GM19468 (cell line): ENCODE measurements at regions not wholly inside any gene's neighbourhood (a gene's known extent, or its start where the extent isn't known, plus 50 kb on each side); places are given as distances from the start of the nearest gene placed in this dataset.

Source experiments
- ATAC-seq: cut with Tn5 transposase; IDR thresholded peaks from one replicate; pipeline ENCODE4 v1.9.1; 2021; ENCODE audit warnings: mild to moderate bottlenecking, moderate library complexity, moderate number of reproducible peaks; ENCODE audit not compliant: unreplicated experiment; ENCODE audit errors: extremely low read depth

GRCh38 chr1:218572050-218572449, 226.9 kb downstream of the TGFB2 start:
- ATAC-seq, result no peak

GRCh38 chr1:218573925-218574324, 228.8 kb downstream of the TGFB2 start:
- ATAC-seq, result no peak

GRCh38 chr1:218575079-218575478, 229.9 kb downstream of the TGFB2 start:
- no peak for ATAC-seq

GRCh38 chr1:218575856-218576255, 230.7 kb downstream of the TGFB2 start:
- no peak for ATAC-seq

- ATAC-seq, result no peak
Measured at GRCh38 chr1:218582646-218583045, 237.5 kb downstream of the TGFB2 start.

GRCh38 chr1:218584418-218585155, 239.5 kb downstream of the TGFB2 start:
- no peak for ATAC-seq

GRCh38 chr1:218585511-218586184, 240.5 kb downstream of the TGFB2 start:
- no peak for ATAC-seq

- ATAC-seq, result no peak
Measured at GRCh38 chr1:218587900-218588299, 242.8 kb downstream of the TGFB2 start.

GRCh38 chr1:218588540-218589172, 243.5 kb downstream of the TGFB2 start:
- no peak for ATAC-seq

- no peak for ATAC-seq
Measured at GRCh38 chr1:218589487-218589886, 244.4 kb downstream of the TGFB2 start.

- ATAC-seq, result no peak
Measured at GRCh38 chr1:218591966-218592365, 246.8 kb downstream of the TGFB2 start.

- no peak for ATAC-seq
Measured at GRCh38 chr1:218592688-218593087, 247.6 kb downstream of the TGFB2 start.

- no peak for ATAC-seq
Measured at GRCh38 chr1:218600968-218601367, 255.8 kb downstream of the TGFB2 start.

- ATAC-seq, result no peak
Measured at GRCh38 chr1:218604217-218604616, 259.1 kb downstream of the TGFB2 start.

- ATAC-seq, result no peak
Measured at GRCh38 chr1:218611916-218612585, 266.9 kb downstream of the TGFB2 start.

GRCh38 chr1:218613105-218613504, 268.0 kb downstream of the TGFB2 start:
- ATAC-seq, result no peak

GRCh38 chr1:218614031-218614430, 268.9 kb downstream of the TGFB2 start:
- no peak for ATAC-seq

- ATAC-seq, result no peak
Measured at GRCh38 chr1:218616681-218617080, 271.5 kb downstream of the TGFB2 start.

- ATAC-seq, result no peak
Measured at GRCh38 chr1:218617986-218618385, 272.9 kb downstream of the TGFB2 start.

GRCh38 chr1:218620956-218621355, 275.8 kb downstream of the TGFB2 start:
- no peak for ATAC-seq

- no peak for ATAC-seq
Measured at GRCh38 chr1:218624052-218624451, 278.9 kb downstream of the TGFB2 start.
